Kidney epithelial cell (primary cell): ENCODE measurements at regions not wholly inside any gene's neighbourhood (a gene's known extent, or its start where the extent isn't known, plus 50 kb on each side); places are given as distances from the start of the nearest gene placed in this dataset.

Source experiments
- DNase-seq: peaks from one replicate; pipeline ENCODE4 v3.0.0-alpha.2; 2010; ENCODE audit warnings: low read depth
- H3K27me3 ChIP-seq: 2 replicates; pipeline ENCODE4 v1.6.0; 2011; ENCODE audit warnings: low read length; ENCODE audit not compliant: control insufficient read depth, insufficient read depth
- H3K36me3 ChIP-seq: 2 replicates; pipeline ENCODE4 v1.5.1; 2011; ENCODE audit warnings: low read length; ENCODE audit not compliant: control insufficient read depth, insufficient read depth
- H3K4me3 ChIP-seq: 2 replicates; pipeline ENCODE4 v1.5.1; 2011; ENCODE audit warnings: low read depth, mild to moderate bottlenecking, control low read depth, low read length
- CTCF ChIP-seq: IDR thresholded peaks from 2 replicates; pipeline ENCODE4 v1.5.1; 2011; ENCODE audit warnings: mild to moderate bottlenecking, moderate library complexity, low read length, control low read depth, inconsistent platforms; ENCODE audit not compliant: insufficient read depth, poor library complexity, severe bottlenecking

- TF ChIP-seq CTCF: no peak
- Histone ChIP-seq H3K27me3 (no peaks in the 10 kb centered on the region), H3K36me3 (no peaks in the 10 kb centered on the region), H3K4me3 (no peak overlapping the region)
- DNase-seq: no peak
These were observed 790.4 kb downstream of the PLA2G4A start for GRCh38 chr1:187619175-187619574.

GRCh38 chr1:187621951-187622350, 793.2 kb downstream of the PLA2G4A start:
- no peak for DNase-seq
- TF ChIP-seq CTCF: no peak

GRCh38 chr1:187622545-187622944, 793.8 kb downstream of the PLA2G4A start:
- Histone ChIP-seq H3K36me3 (no peaks in the 10 kb centered on the region), H3K4me3 (no peak overlapping the region), H3K27me3 (no peaks in the 10 kb centered on the region)
- no peak for TF ChIP-seq CTCF
- no peak for DNase-seq

More at GRCh38 chr1:187621951-187622350, 793.2 kb downstream of the PLA2G4A start:
- Histone ChIP-seq H3K27me3 (no peaks in the 10 kb centered on the region), H3K4me3 (no peak overlapping the region), H3K36me3 (no peaks in the 10 kb centered on the region)

- no peak for TF ChIP-seq CTCF
- Histone ChIP-seq H3K36me3 (no peaks in the 10 kb centered on the region), H3K27me3 (no peaks in the 10 kb centered on the region), H3K4me3 (no peak overlapping the region)
- DNase-seq: no peak
These were observed 796.2 kb downstream of the PLA2G4A start for GRCh38 chr1:187624812-187625545.

- DNase-seq: no peak
These were observed 797.3 kb downstream of the PLA2G4A start for GRCh38 chr1:187626056-187626455.

More at GRCh38 chr1:187626056-187626455, 797.3 kb downstream of the PLA2G4A start:
- TF ChIP-seq CTCF: no peak
- Histone ChIP-seq H3K36me3 (no peaks in the 10 kb centered on the region), H3K27me3 (no peaks in the 10 kb centered on the region), H3K4me3 (no peak overlapping the region)
